A673 (cell line): ENCODE measurements at regions not wholly inside any gene's neighbourhood (a gene's known extent, or its start where the extent isn't known, plus 50 kb on each side); places are given as distances from the start of the nearest gene placed in this dataset.

ENCODE experiments used
- EZH2 ChIP-seq: fragments of 200-600 bp; sonication (generic); IDR thresholded peaks from 2 replicates; pipeline ENCODE4 v1.6.1; 2017; ENCODE audit warnings: borderline replicate concordance, low read depth, mild to moderate bottlenecking, mixed read lengths, antibody characterized with exemption, low read length; ENCODE audit not compliant: poor library complexity, severe bottlenecking
- TF ChIP-seq, protein P1 (sequence below): fragments of 300-800, 200-600 bp; sonication (generic); conservative IDR thresholded peaks from 2 replicates; pipeline ENCODE4 v1.5.1; 2017; ENCODE audit warnings: low read depth, mild to moderate bottlenecking, antibody characterized with exemption, low read length, moderate library complexity, mixed read lengths

DNA sequence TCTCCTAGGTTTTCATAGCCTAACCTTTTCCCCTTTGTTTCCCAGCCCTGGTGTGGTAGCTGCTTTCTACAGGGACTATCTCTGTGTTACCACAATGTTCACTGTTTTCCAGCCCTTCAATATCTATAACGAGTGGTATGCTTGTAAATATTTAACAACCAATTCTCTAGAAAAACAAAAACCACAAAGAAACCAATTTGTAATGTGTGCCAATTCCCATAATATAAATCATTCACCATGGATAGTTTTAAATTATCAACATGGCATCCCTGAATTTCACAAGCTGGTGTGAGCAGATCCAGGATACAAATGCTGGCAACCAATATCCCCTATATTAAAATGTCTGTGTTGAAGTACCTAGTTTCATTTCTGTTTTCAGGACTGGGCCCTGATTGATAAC lies 200.7 kb upstream of the FOXN2 start:
- TF ChIP-seq, protein P1, sequence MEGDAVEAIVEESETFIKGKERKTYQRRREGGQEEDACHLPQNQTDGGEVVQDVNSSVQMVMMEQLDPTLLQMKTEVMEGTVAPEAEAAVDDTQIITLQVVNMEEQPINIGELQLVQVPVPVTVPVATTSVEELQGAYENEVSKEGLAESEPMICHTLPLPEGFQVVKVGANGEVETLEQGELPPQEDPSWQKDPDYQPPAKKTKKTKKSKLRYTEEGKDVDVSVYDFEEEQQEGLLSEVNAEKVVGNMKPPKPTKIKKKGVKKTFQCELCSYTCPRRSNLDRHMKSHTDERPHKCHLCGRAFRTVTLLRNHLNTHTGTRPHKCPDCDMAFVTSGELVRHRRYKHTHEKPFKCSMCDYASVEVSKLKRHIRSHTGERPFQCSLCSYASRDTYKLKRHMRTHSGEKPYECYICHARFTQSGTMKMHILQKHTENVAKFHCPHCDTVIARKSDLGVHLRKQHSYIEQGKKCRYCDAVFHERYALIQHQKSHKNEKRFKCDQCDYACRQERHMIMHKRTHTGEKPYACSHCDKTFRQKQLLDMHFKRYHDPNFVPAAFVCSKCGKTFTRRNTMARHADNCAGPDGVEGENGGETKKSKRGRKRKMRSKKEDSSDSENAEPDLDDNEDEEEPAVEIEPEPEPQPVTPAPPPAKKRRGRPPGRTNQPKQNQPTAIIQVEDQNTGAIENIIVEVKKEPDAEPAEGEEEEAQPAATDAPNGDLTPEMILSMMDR: no peak
- TF ChIP-seq EZH2: no peak
